Thyroid gland (tissue), 4 donors: ENCODE measurements at regions not wholly inside any gene's neighbourhood (a gene's known extent, or its start where the extent isn't known, plus 50 kb on each side); places are given as distances from the start of the nearest gene placed in this dataset.

Source experiments
- DNase-seq, 2 donors: peaks; one replicate each; pipeline ENCODE4 v3.0.0-alpha.2; 2019
- H3K27ac ChIP-seq, 3 donors: fragments of 200-600 bp; sonication (generic); 1 replicate in 2 of 3; 2 replicates in 1 of 3; pipeline ENCODE4 v1.5.1; 2016 to 2019; ENCODE audit warnings: mild to moderate bottlenecking in 1 of 3, moderate library complexity in 1 of 3
- H3K27me3 ChIP-seq: fragments of 200-600 bp; sonication (generic); one replicate; pipeline ENCODE4 v1.5.1; 2019
- H3K36me3 ChIP-seq, 2 donors: fragments of 200-600 bp; sonication (generic); one replicate each; pipeline ENCODE4 v1.5.1; 2016 to 2019
- H3K4me1 ChIP-seq, 2 donors: fragments of 200-600 bp; sonication (generic); one replicate each; pipeline ENCODE4 v1.5.1; 2017 to 2019
- H3K4me3 ChIP-seq, 3 donors: fragments of 200-600 bp; sonication (generic); replicated peaks in 1 of 3; 1 replicate in 2 of 3; 2 replicates in 1 of 3; pipeline ENCODE4 v1.5.1; 2016; ENCODE audit warnings: mild to moderate bottlenecking in 1 of 3
- H3K9me3 ChIP-seq: fragments of 200-600 bp; sonication (generic); one replicate; pipeline ENCODE4 v1.5.1; 2017
- CTCF ChIP-seq, 6 experiments: fragments of 200-600 bp in 3 of 6; fragments of 450-650 bp in 3 of 6; sonication (generic) in 3 of 6; IDR thresholded peaks; one replicate each; pipeline ENCODE4 v1.5.1; 2016 to 2019; ENCODE audit warnings: antibody characterized with exemption in 6 of 6, mild to moderate bottlenecking in 2 of 6, inconsistent platforms in 1 of 6, moderate library complexity in 1 of 6
- POLR2A ChIP-seq, 2 donors: fragments of 450-650 bp; IDR thresholded peaks; one replicate each; pipeline ENCODE4 v1.6.1; 2017; ENCODE audit warnings: antibody characterized with exemption in 2 of 2, mild to moderate bottlenecking in 2 of 2, moderate library complexity in 1 of 2
- WGBS, 2 donors: methylation state at CpG; one replicate each; pipeline ENCODE4 v1.1.5; 2017; 5-methylcytosine and 5-hydroxymethylcytosine counted together
- intact Hi-C: fragments of 100-400 bp; cut with DNase I; formaldehyde crosslinking; loops from one replicate; pipeline ENCODE4 v1.15.1; 2023

GRCh38 chr5:74394916-74395880, 245.3 kb downstream of the ENC1 start:
- no peak for DNase-seq
- Histone ChIP-seq H3K27ac (no peak overlapping the region), H3K4me1 (no peaks in the 10 kb centered on the region), H3K4me3 (no peak overlapping the region), H3K9me3 (no peaks in the 10 kb centered on the region), H3K27me3 (no peaks in the 10 kb centered on the region), H3K36me3 (no peaks in the 10 kb centered on the region)
- intact Hi-C loops, result no loop called here
- 76 to 80% methylated on average over 10 of the region's 10 CpGs for WGBS, 2 donors
- TF ChIP-seq CTCF (IDR thresholded peaks at IDR 0.05), result no peak
- no peak for TF ChIP-seq POLR2A (IDR thresholded peaks at IDR 0.05)

DNA sequence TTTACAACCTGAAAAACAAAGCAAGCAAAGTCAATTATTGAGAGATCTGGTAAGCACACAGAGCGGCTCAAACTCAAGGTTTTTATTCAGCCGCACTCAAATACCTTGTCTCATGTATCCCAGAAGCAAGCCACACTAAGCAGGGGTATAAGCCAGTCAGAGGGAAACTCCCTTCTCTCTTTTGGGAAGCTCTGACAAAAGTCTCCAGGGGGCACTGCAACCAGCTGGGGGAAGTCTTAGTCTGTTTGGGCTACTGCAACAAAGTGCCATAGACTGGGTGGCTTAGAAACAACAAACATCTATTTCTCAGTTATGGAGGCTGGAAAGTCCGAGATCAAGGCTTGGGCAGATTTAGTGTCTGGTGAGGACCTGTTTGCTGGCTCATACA, 246.0 kb downstream of the ENC1 start:
- no peak for DNase-seq
- no peaks in the 10 kb centered on the region for H3K4me1 ChIP-seq
- H3K27me3 ChIP-seq, result no peaks in the 10 kb centered on the region
- no peaks in the 10 kb centered on the region for H3K36me3 ChIP-seq
- intact Hi-C loops, result no loop called here
- no peak overlapping the region for H3K4me3 ChIP-seq
- H3K9me3 ChIP-seq, result no peaks in the 10 kb centered on the region
- WGBS, 2 donors, result 90 to 98% methylated on average over 3 of the region's 3 CpGs
- no peak overlapping the region for H3K27ac ChIP-seq
- TF ChIP-seq CTCF (IDR thresholded peaks at IDR 0.05) (no peak), POLR2A (IDR thresholded peaks at IDR 0.05) (no peak)

DNA sequence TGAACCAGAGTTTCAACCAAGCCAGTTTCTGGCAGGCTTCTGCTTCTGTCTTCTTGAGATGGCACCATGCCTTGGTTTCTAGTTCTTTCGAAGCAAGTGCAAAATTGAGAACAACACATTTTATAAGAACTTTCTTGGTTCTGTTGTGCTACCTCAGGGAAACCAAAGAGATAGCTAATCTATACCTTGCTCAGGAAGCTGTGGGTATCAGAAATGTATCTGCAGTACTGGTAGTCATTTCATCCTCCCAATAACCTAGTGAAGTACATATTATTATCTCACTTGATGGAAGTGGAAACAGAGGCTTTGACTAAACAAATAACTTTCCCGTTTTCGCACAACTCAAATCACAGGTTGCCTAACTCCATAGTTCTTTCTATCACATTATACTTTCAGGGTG, 246.6 kb downstream of the ENC1 start:
- no peak for DNase-seq
- H3K27me3 ChIP-seq, result no peaks in the 10 kb centered on the region
- intact Hi-C loops, result no loop called here
- 81 to 96% methylated on average over 3 of the region's 3 CpGs for WGBS, 2 donors
- TF ChIP-seq POLR2A (IDR thresholded peaks at IDR 0.05) (no peak), CTCF (IDR thresholded peaks at IDR 0.05) (no peak)
- H3K9me3 ChIP-seq, result no peaks in the 10 kb centered on the region
- no peak overlapping the region for H3K4me3 ChIP-seq
- H3K27ac ChIP-seq, result no peak overlapping the region
- H3K4me1 ChIP-seq, result no peaks in the 10 kb centered on the region
- H3K36me3 ChIP-seq, result no peaks in the 10 kb centered on the region

DNA sequence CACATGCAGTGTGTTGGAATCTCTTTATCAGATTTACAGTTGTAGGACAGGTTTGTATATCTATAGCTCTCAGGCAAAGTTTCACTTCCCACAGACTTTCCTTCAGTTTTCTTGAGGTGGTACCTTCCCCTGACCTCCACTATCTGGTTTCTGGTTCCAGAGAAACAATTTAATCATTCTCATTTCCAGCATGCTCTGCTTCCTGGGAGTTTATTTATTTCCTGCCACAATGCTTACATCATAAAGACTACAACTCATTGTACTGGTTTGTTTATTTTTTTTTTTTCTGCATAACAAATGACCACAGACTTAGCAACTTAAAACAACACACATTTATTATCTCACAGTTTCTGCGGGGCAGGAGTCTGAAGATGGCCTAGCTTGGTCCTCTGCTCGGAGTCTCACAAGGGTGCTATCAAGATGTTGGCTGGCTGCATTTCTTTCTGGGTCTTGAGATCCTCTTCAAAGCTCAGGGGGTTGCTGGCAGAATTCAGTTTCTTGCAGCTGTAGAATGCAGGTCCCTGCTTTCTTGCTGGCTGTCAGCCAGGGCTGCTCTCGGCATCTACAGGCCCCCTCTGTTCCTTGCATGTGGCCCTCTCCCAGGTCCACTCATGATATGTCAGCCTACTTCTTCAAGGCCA, 247.7 kb downstream of the ENC1 start:
- intact Hi-C loops, result no loop called here
- Histone ChIP-seq H3K27ac (no peak overlapping the region), H3K4me1 (no peaks in the 10 kb centered on the region), H3K9me3 (no peaks in the 10 kb centered on the region), H3K4me3 (no peak overlapping the region), H3K27me3 (no peaks in the 10 kb centered on the region), H3K36me3 (no peaks in the 10 kb centered on the region)
- no peak for TF ChIP-seq CTCF (IDR thresholded peaks at IDR 0.05)
- no peak for TF ChIP-seq POLR2A (IDR thresholded peaks at IDR 0.05)
- 38 to 48% methylated on average over 3 of the region's 3 CpGs for WGBS, 2 donors
- DNase-seq, result no peak

DNA sequence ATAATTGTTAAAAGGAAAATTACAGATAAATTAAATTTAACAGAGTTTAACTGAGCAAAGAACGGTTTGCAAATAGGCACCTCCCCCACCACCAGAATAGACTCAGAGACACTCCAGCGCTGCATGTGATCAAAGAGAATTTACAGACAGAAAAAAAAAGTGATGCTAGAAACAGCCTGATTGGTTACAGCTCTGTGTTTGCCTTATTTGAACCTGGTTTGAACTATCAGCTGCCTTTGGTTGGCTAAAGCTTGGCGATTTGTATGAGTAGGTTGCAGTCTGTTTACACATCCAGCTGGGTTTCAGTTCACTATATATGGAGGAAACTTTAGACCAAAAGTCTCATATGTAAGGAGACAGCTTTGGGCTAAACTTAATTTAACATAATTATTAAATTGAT, 249.1 kb downstream of the ENC1 start:
- no peak overlapping the region for H3K27ac ChIP-seq
- intact Hi-C loops, result no loop called here
- H3K9me3 ChIP-seq, result no peaks in the 10 kb centered on the region
- no peaks in the 10 kb centered on the region for H3K27me3 ChIP-seq
- H3K36me3 ChIP-seq, result no peaks in the 10 kb centered on the region
- 89 to 95% methylated on average over 3 of the region's 3 CpGs for WGBS, 2 donors
- DNase-seq, result no peak
- TF ChIP-seq POLR2A (IDR thresholded peaks at IDR 0.05) (no peak), CTCF (IDR thresholded peaks at IDR 0.05) (no peak)
- no peak overlapping the region for H3K4me3 ChIP-seq
- H3K4me1 ChIP-seq, result no peaks in the 10 kb centered on the region
